ENCODE measurements at regions not wholly inside any gene's neighbourhood (a gene's known extent, or its start where the extent isn't known, plus 50 kb on each side); places are given as distances from the start of the nearest gene placed in this dataset.

GRCh38 chr12:28925719-28926376 lies 223.2 kb upstream of the FAR2 start:
- TF ChIP-seq CTCF (conservative IDR thresholded peaks at IDR 0.05; ENCODE audit: low read depth, low read length), result no peak
- TF ChIP-seq EZH2 (IDR thresholded peaks at IDR 0.05; ENCODE audit: low read length, unreplicated experiment), result no peak

Data from PC-3 (cell line).